ENCODE measurements at regions not wholly inside any gene's neighbourhood (a gene's known extent, or its start where the extent isn't known, plus 50 kb on each side); places are given as distances from the start of the nearest gene placed in this dataset.
"Not testable (repeated sequence)": the region's sequence is repeated elsewhere in the genome, so short reads cannot be mapped to it uniquely, and the experiment has no call there.

- DNase-seq (ENCODE audit: low spot score): not testable (repeated sequence)
Observed at GRCh38 chr18:73101491-73101890, 233.7 kb upstream of the NETO1 start.

- DNase-seq (ENCODE audit: low spot score): no peak
Observed at GRCh38 chr18:73099759-73100158, 232.0 kb upstream of the NETO1 start.

- DNase-seq (ENCODE audit: low spot score): no peak
Observed at GRCh38 chr18:73093687-73094250, 226.0 kb upstream of the NETO1 start.

GRCh38 chr18:73088445-73088844, 220.7 kb upstream of the NETO1 start:
- no peak for DNase-seq (ENCODE audit: low spot score)

- DNase-seq (ENCODE audit: low spot score): no peak
Observed at GRCh38 chr18:73087282-73087977, 219.6 kb upstream of the NETO1 start.

GRCh38 chr18:73079920-73080319, 212.1 kb upstream of the NETO1 start:
- no peak for DNase-seq (ENCODE audit: low spot score)

GRCh38 chr18:73060666-73061288, 193.0 kb upstream of the NETO1 start:
- no peak for DNase-seq (ENCODE audit: low spot score)

GRCh38 chr18:73059280-73059679, 191.5 kb upstream of the NETO1 start:
- DNase-seq (ENCODE audit: low spot score): no peak

- no peak for DNase-seq (ENCODE audit: low spot score)
Observed at GRCh38 chr18:73047688-73048087, 179.9 kb upstream of the NETO1 start.

- no peak for DNase-seq (ENCODE audit: low spot score)
Observed at GRCh38 chr18:73045037-73045436, 177.2 kb upstream of the NETO1 start.

- no peak for DNase-seq (ENCODE audit: low spot score)
Observed at GRCh38 chr18:73043611-73044010, 175.8 kb upstream of the NETO1 start.

GRCh38 chr18:73043211-73043610, 175.4 kb upstream of the NETO1 start:
- no peak for DNase-seq (ENCODE audit: low spot score)

GRCh38 chr18:73040247-73040646, 172.5 kb upstream of the NETO1 start:
- no peak for DNase-seq (ENCODE audit: low spot score)

GRCh38 chr18:73038336-73038735, 170.5 kb upstream of the NETO1 start:
- no peak for DNase-seq (ENCODE audit: low spot score)

- no peak for DNase-seq (ENCODE audit: low spot score)
Observed at GRCh38 chr18:73023975-73024374, 156.2 kb upstream of the NETO1 start.

- DNase-seq (ENCODE audit: low spot score): no peak
Observed at GRCh38 chr18:73009691-73010090, 141.9 kb upstream of the NETO1 start.

GRCh38 chr18:73007915-73008308, 140.1 kb upstream of the NETO1 start:
- no peak for DNase-seq (ENCODE audit: low spot score)

- no peak for DNase-seq (ENCODE audit: low spot score)
Observed at GRCh38 chr18:73007195-73007914, 139.6 kb upstream of the NETO1 start.

- DNase-seq (ENCODE audit: low spot score): no peak
Observed at GRCh38 chr18:73006331-73006730, 138.5 kb upstream of the NETO1 start.

GRCh38 chr18:73004260-73004659, 136.5 kb upstream of the NETO1 start:
- no peak for DNase-seq (ENCODE audit: low spot score)

GRCh38 chr18:72999971-73000607, 132.3 kb upstream of the NETO1 start:
- no peak for DNase-seq (ENCODE audit: low spot score)

GRCh38 chr18:72995558-72995957, 127.8 kb upstream of the NETO1 start:
- DNase-seq (ENCODE audit: low spot score): no peak

- DNase-seq (ENCODE audit: low spot score): no peak
Observed at GRCh38 chr18:72993250-72993649, 125.5 kb upstream of the NETO1 start.
